ENCODE measurements at regions not wholly inside any gene's neighbourhood (a gene's known extent, or its start where the extent isn't known, plus 50 kb on each side); places are given as distances from the start of the nearest gene placed in this dataset.

DNA sequence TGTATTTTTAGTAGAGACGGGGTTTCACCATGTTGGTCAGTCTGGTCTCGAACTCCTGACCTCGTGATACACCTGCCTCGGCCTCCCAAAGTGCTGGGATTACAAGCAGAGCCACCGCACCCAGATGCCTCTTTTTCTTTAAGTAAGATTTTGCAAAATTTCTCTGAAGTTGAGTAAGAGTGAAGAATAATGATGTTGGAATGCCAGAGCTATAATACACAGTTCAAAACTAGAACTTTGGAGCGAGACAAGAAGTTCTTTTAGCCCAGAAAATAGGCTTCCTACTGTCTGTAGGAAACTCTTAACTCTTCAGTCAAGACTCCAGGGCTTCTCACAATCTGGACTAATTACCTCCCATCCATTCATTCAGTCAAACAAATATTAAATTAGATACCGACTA is 51.4 kb downstream of the MARCHF4 start:
- no peak for DNase-seq (ENCODE audit: low spot score)

GRCh38 chr2:216319771-216320170 is 52.5 kb downstream of the MARCHF4 start:
- no peak for DNase-seq (ENCODE audit: low spot score)

DNA sequence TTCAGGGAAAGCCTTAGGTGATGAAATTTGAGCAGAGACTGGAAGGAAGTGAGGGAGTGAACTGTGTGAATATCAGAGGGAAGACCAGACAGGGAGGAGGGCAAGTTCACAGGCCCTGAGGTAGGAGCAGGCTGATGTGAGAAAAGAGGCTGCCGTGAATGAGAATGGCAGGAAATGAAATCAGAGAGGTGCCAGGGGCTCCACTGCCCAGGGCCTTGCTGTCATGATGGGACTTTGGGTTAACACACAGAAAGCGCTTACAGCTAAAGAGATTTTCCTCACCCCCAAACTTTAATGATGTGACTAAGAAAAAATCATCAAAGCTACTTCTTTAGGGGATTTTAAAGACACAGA is 53.8 kb downstream of the MARCHF4 start:
- DNase-seq (ENCODE audit: low spot score), result no peak

DNA sequence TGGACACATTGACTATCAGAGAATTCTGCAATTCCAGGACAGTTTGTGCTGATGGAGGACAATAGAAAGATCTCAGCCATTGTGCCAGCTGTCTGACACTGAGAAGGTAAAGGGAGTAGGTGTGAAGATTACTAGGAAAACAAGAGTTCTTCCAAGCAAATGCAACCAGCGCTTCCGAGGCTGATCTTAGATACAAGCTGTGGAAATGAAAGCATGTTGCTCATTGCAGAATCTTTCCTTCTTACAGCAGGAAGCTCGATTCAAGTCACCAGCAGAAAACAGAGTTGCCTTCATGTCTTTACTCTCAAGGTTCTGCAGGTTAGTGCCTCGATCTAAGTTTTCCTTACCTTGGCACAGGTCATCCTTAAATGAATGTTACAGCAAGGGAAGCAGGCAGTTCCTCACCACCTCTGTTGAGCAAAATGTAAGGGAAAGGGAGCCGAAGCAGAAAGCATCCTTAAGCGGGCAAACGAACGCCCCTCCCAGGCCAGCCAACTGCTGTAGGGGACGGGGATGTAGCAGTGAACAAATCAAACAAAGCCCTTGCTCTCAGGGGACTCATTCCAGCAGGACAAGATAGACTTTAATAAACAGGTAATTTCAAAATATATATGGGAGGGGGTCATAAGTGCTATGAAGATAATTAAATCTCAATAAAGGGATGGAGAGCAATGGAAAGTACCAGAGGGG is 54.3 kb downstream of the MARCHF4 start:
- DNase-seq (ENCODE audit: low spot score), result no peak

DNA sequence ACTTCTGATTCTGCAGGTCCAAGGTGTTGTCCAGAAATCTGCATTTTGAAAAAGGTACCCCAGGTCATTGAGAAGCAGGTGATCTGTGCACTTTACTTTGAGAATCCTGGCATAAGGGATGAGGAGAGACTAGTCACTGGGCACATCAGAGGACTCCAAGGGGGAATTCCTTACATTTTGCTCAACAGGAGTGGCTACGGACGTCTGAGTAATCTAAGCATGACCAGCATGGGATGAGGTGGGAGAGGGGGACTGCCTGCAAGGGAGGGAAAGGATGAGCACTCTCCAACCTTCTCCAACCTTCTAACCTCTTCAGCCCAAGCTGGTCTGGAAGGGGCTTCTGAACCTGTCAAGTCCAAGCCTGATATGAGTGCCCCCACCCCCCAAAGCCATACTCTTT is 55.5 kb downstream of the MARCHF4 start:
- DNase-seq (ENCODE audit: low spot score), result no peak

- DNase-seq (ENCODE audit: low spot score), result no peak
Measured at GRCh38 chr2:216315802-216316603, 56.3 kb downstream of the MARCHF4 start.

- DNase-seq (ENCODE audit: low spot score), result no peak
Measured at GRCh38 chr2:216312441-216312840, 59.8 kb downstream of the MARCHF4 start.

- no peak for DNase-seq (ENCODE audit: low spot score)
Measured at GRCh38 chr2:216308576-216308975, 63.7 kb downstream of the MARCHF4 start.

- no peak for DNase-seq (ENCODE audit: low spot score)
Measured at GRCh38 chr2:216307496-216307895, 64.8 kb downstream of the MARCHF4 start.

DNA sequence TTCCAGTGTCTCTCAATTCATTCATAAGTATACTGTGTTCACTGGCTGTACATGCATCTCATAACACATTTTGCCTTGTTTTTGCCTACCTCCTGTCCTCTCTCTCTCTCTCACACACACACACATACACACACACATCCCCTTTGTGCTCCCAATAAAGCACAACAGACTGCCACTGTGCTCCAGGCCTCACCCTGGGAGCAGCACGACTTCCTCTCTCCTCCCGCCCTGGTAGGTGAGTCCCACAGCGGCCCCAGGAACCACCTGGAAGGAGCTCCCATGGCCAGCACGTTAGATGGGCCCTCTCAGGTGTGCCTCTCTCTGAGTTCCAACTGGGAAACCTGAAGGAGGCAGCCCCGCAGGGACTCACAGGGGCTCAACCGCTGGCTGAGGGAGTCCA is 65.4 kb downstream of the MARCHF4 start:
- DNase-seq (ENCODE audit: low spot score), result no peak

DNA sequence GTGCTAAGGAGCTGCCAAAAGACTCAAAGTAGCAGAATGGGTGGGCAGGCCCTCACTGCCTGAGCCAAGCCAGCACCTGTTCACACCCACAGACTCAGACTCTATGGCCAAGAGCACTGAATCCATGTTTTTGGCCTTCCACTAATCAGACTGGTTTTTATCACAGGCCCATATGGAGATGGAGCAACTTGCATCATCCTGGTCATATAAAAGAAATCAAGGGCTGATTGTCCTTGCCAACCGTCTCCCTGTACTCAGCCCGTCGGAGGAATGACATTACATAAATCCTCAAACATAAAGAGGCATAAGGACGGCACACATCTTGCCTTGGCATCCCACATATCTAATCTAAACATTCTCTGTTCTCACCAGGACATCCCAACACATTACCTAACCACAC is 66.7 kb downstream of the MARCHF4 start:
- DNase-seq (ENCODE audit: low spot score), result no peak

- DNase-seq (ENCODE audit: low spot score), result no peak
Measured at GRCh38 chr2:216302981-216303676, 69.2 kb downstream of the MARCHF4 start.

DNA sequence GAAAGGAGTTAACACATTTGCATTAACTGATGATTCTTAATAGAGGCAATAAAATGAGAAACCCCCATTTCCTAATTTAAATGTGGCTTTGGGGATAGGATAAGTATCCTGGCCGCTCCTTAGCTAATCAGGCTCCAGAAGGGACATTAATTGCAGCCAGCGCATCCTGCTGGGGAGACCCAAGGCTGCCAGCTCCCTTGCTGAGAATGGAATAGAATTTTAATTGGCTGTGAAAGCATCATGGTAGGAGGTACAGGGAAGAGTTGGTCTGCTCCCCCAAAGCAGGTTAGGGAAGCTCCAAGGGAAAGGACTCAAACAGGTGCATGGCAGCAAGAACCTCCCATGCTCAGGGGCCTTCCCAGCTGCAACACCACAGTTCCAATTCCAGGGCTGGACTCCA is 71.4 kb downstream of the MARCHF4 start:
- no peak for DNase-seq (ENCODE audit: low spot score)

DNA sequence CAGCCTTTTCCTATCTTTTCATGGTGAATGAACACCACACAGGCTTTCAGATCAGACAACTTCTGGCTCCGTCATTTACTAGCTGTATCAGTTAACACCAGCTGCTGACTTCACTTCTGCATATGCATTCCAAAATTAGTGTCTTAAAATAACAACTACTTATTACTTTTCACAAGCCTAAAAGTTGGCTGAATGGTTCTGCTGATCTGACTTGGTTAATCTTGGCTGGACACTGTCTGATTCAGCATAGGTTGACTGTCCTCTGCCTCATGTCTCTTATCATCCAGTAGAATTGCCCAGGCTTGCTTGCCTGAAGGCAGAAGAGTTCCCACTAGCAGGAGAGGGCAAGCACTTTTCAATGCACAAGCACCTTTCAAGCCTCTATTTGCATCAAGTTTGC is 72.7 kb downstream of the MARCHF4 start:
- DNase-seq (ENCODE audit: low spot score), result no peak

DNA sequence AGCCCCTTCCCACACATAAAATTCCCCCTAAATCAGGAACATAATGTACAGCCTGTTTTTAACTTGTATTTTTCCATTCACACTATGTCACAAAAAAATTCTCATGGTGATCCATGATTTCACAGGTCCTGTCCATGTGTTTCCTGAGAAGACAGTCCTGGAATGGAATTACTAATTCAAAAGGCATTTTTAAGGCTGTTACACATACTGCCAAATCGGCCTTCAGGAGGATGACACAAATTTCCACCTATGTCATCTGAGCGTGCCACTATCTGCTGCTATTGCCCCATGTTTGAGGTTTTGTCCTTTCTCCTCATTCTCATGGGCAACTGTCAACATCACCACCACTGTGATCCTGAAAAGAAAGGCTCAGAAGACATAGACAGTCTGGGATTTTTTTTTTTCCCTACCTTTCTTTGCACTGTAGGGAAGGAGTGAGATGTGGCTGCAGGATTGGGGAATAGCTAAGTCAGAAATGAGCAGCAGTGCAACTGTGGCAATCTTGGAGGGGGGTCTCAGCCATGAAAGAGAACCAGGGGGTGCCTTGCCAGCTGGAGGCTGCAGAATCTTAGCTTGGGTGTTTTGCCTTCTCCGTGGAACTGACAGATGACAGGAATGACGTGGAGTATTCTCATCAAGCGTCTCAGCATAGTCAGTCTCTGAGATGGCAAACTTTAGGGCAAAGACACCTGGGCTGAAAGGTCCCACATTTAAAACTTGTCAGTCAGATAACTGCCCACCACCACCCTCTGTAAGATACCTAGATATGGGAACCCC is 73.4 kb downstream of the MARCHF4 start:
- DNase-seq (ENCODE audit: low spot score), result no peak

- no peak for DNase-seq (ENCODE audit: low spot score)
Measured at GRCh38 chr2:216296856-216297255, 75.4 kb downstream of the MARCHF4 start.

- no peak for DNase-seq (ENCODE audit: low spot score)
Measured at GRCh38 chr2:216294305-216294704, 78.0 kb downstream of the MARCHF4 start.

GRCh38 chr2:216293883-216294282 is 78.4 kb downstream of the MARCHF4 start:
- DNase-seq (ENCODE audit: low spot score), result no peak

DNA sequence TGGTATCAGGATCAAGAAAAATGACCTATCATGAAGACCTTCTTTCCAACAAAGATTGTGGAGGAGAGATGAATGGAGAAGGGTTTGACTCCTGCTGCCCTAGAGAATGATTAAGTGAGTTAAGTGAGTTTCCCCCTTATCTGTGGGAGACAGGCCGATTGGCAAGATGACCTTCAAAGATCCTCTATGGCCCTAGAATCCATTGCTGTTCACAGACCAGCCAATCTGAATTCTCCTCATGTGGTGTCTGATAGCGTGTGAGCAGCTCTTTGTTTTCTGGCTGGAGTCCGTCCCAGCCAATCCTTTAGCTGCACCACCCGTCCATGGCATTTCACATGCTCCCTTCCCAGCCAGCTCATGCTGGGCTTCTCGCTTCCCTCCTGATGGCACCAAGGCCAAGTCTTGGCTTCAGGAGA is 79.4 kb downstream of the MARCHF4 start:
- DNase-seq (ENCODE audit: low spot score), result no peak

- DNase-seq (ENCODE audit: low spot score), result no peak
Measured at GRCh38 chr2:216292475-216292874, 79.8 kb downstream of the MARCHF4 start.

- DNase-seq (ENCODE audit: low spot score), result no peak
Measured at GRCh38 chr2:216289470-216289869, 82.8 kb downstream of the MARCHF4 start.

DNA sequence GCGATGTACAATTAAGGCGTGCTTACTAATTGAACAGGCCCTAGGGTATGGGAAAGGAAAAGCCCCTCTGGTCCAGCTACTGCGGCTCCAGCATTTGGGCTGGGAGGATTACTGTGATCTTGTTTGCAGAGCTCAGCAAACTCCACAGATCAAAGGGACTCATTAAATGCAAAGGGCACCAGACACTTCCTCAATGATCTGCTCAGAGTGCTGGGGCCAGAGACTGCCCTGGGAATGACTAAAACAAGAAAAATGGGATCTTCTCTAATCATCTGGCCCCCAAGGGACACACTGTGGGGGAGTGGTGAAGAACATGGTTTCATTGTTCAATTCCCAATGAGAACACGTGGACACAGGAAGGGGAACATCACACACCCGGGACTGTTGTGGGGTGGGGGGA is 85.0 kb downstream of the MARCHF4 start:
- no peak for DNase-seq (ENCODE audit: low spot score)
